ENCODE measurements at regions not wholly inside any gene's neighbourhood (a gene's known extent, or its start where the extent isn't known, plus 50 kb on each side); places are given as distances from the start of the nearest gene placed in this dataset.
"Not testable (repeated sequence)": the region's sequence is repeated elsewhere in the genome, so short reads cannot be mapped to it uniquely, and the experiment has no call there.

- no peak for DNase-seq
Measured at GRCh38 chr3:11898611-11899325, 52.1 kb upstream of the TAMM41 start.

- DNase-seq, result not testable (repeated sequence)
Measured at GRCh38 chr3:11899389-11899788, 52.7 kb upstream of the TAMM41 start.

- no peak for DNase-seq
Measured at GRCh38 chr3:11899826-11900225, 53.1 kb upstream of the TAMM41 start.

GRCh38 chr3:11900824-11901223 is 54.1 kb upstream of the TAMM41 start:
- no peak for DNase-seq

GRCh38 chr3:11901286-11901875 is 54.7 kb upstream of the TAMM41 start:
- DNase-seq, result no peak

GRCh38 chr3:11903047-11903446 is 56.4 kb upstream of the TAMM41 start:
- no peak for DNase-seq

GRCh38 chr3:11903447-11903846 is 56.8 kb upstream of the TAMM41 start:
- DNase-seq, result no peak

- DNase-seq, result no peak
Measured at GRCh38 chr3:11904157-11904556, 57.5 kb upstream of the TAMM41 start.

- DNase-seq, result no peak
Measured at GRCh38 chr3:11906407-11906806, 59.7 kb upstream of the TAMM41 start.

GRCh38 chr3:11907667-11908660 is 61.3 kb upstream of the TAMM41 start:
- no peak for DNase-seq

- DNase-seq, result no peak
Measured at GRCh38 chr3:11908981-11909698, 62.5 kb upstream of the TAMM41 start.

GRCh38 chr3:11909726-11910125 is 63.0 kb upstream of the TAMM41 start:
- DNase-seq, result no peak

GRCh38 chr3:11910216-11910930 is 63.7 kb upstream of the TAMM41 start:
- not testable (repeated sequence) for DNase-seq

GRCh38 chr3:11910971-11911531 is 64.4 kb upstream of the TAMM41 start:
- no peak for DNase-seq

- DNase-seq, result not testable (repeated sequence)
Measured at GRCh38 chr3:11911887-11912286, 65.2 kb upstream of the TAMM41 start.

- DNase-seq, result no peak
Measured at GRCh38 chr3:11913316-11913715, 66.6 kb upstream of the TAMM41 start.

GRCh38 chr3:11914041-11914440 is 67.4 kb upstream of the TAMM41 start:
- no peak for DNase-seq

GRCh38 chr3:11914651-11915050 is 68.0 kb upstream of the TAMM41 start:
- no peak for DNase-seq

- DNase-seq, result no peak
Measured at GRCh38 chr3:11915621-11916424, 69.1 kb upstream of the TAMM41 start.

- not testable (repeated sequence) for DNase-seq
Measured at GRCh38 chr3:11916425-11916762, 69.7 kb upstream of the TAMM41 start.

- no peak for DNase-seq
Measured at GRCh38 chr3:11917051-11917450, 70.4 kb upstream of the TAMM41 start.

All from NCI-H82 (cell line).